Stimulated activated naive CD8-positive, alpha-beta T cell treated with anti-CD3 and anti-CD28 coated beads, Interleukin-15, Interleukin-2, amounts not matched to agents 100 U/mL and 50 U/mL, for 24 hours (primary cell): ENCODE measurements at regions not wholly inside any gene's neighbourhood (a gene's known extent, or its start where the extent isn't known, plus 50 kb on each side); places are given as distances from the start of the nearest gene placed in this dataset.
"Not testable (repeated sequence)": the region's sequence is repeated elsewhere in the genome, so short reads cannot be mapped to it uniquely, and the experiment has no call there.

ENCODE experiments used
- ATAC-seq: fragments of 150-1000 bp; cut with Tn5 transposase; one replicate; pipeline ENCODE4 v1.10.0; 2021
- DNase-seq: peaks from one replicate; pipeline ENCODE4 v3.0.0; 2021

DNA sequence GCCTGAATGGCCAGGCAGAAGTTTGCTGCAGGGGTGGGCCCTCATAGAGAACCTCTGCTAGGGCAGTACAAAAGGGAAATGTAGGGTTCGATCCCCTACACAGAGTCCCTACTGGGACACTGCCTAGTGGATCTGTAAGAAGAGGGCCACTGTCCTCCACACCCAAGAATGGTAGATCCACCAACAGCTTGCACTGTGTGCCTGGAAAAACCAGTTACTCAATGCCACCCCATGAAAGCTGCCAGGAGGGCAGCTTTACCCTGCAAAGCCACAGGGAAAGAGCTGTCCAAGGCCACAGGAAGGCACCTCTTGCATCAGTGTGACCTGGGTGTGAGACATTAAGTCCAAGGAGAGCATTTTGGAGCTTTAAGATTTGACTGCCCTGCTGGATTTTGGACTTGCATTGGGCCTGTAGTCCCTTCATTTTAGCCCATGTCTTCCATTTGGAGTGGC is 781.6 kb downstream of the TRAM1L1 start:
- ATAC-seq (no peak), DNase-seq (no peak)

DNA sequence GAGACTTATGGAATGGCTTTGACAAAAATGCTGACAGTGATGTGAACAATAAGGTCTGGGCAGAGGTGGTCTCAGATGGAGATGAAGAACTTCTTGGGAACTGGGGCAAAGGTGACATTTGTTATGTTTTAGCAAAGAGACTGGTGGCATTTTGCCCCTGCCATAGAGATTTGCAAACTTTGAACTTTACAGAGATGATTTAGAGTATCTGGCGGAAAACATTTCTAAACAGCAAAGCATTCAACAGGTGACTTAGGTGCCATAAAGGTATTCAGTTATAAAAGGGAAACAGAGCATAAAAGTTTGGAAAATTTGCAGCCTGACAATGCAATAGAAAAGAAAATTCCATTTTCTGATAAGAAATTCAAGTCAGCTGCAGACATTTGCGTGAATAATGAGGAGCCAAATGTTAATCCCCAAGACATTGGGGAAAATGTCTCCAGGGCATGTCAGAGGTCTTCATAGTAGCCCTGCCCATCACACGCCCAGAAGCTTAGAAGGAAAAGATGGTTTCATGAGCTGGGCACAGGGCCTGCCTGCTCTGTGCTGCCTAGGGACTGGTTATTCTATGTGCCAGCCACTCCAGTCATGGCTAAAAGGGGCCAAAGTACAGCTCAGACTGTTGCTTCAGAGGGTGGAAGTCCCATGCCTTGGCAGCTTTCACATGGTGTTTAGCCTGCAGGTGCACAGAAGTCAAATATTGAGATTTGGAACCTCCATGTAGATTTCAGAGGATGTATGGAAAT is 782.2 kb downstream of the TRAM1L1 start:
- no peak for DNase-seq
- no peak for ATAC-seq

- ATAC-seq: no peak
Measured at GRCh38 chr4:116275006-116275405, 810.4 kb downstream of the TRAM1L1 start.

GRCh38 chr4:116272336-116272735 is 813.0 kb downstream of the TRAM1L1 start:
- DNase-seq (no peak), ATAC-seq (no peak)

More at GRCh38 chr4:116275006-116275405, 810.4 kb downstream of the TRAM1L1 start:
- DNase-seq: no peak

DNA sequence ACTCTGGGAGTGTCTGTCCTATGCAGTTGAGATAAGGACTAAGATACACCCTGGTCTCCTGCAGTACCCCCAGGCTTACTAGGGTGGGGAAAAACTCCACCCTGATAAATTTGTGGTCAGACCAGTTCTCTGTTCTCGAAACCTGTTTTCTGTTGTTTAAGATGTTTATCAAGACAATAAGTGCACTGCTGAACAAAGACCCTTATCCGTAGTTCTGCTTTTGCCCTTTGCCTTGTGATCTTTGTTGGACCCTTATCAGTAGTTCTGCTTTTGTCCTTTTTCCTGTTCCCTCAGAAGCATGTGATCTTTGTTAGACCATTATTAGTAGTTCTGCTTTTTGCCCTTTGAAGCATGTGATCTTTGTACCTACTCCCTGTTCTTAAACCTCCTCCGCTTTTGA is 824.4 kb downstream of the TRAM1L1 start:
- not testable (repeated sequence) for ATAC-seq, DNase-seq

DNA sequence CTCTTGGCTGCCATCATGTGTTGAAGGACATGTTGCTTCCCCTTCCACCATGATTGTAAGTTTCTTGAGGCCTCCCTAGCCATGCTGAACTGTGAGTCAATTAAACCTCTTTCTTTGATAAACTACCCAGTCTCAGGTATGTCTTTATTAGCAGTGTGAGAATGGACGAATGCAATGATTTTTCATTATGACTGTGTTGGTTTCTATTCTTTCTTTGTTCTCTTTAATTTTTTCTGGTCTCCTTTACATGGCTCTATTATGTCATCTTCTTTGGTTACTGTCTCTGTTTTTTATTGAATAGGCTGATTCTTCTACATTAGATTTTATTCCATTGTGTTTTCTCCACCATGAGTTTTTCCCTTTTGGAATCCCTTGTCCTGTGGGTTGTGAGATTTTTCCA is 840.6 kb downstream of the TRAM1L1 start:
- DNase-seq (no peak), ATAC-seq (no peak)

DNA sequence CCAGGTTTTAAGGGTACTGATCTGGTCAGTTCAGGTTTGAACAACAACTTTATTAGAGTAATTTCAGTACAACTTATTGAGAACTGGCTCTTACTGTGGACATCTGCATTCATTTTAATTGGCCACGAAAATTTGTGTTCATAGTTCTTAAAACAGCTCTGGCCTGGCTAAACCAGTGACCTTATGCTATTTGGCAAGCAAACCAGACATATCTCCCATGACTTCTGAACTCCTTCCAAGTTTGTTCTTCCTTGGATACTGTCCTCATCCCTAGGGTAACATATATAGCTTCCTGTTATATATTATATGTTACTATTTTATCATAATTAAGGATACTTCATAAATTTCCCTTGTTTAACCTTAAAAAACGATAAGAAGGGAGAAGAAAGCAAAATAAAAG is 841.9 kb downstream of the TRAM1L1 start:
- ATAC-seq: no peak
- no peak for DNase-seq

GRCh38 chr4:116233971-116234370 is 851.4 kb downstream of the TRAM1L1 start:
- ATAC-seq (no peak), DNase-seq (no peak)

DNA sequence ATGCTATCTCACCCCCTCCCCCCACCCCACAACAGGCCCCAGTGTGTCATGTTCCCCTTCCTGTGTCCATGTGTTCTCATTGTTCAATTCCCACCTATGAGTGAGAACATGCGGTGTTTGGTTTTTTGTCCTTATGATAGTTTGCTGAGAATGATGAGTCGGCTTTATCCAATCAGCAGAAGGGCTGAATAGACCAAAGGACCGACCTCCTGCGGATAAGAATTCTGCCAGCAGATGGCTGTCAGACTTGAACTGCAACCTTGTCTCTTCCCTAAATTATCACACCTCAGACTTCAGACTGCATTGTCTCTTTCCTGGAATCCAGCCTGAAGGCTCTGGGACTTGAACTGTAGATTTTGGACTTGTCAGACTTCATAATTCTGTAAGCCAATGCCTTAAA is 853.4 kb downstream of the TRAM1L1 start:
- DNase-seq, ATAC-seq: not testable (repeated sequence)

DNA sequence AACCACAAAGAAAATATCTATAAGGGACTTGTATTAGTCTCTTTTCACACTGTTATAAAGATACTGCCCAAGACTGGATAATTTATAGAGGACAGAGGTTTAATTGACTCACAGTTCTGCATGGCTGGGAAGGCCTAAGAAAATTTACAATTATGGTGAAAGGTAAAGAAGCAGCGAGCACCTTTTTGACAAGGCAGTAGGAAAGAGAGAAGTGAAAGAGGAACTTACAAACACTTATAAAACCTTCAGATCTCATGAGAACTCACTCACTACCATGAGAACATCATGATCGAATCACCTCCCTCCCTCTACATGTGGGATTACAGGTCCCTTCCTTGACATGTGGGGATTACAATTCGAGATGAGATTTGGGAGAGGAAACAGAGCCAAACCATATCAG is 856.0 kb downstream of the TRAM1L1 start:
- DNase-seq: no peak
- no peak for ATAC-seq

GRCh38 chr4:116223040-116223732 is 862.2 kb downstream of the TRAM1L1 start:
- DNase-seq (no peak), ATAC-seq (no peak)

DNA sequence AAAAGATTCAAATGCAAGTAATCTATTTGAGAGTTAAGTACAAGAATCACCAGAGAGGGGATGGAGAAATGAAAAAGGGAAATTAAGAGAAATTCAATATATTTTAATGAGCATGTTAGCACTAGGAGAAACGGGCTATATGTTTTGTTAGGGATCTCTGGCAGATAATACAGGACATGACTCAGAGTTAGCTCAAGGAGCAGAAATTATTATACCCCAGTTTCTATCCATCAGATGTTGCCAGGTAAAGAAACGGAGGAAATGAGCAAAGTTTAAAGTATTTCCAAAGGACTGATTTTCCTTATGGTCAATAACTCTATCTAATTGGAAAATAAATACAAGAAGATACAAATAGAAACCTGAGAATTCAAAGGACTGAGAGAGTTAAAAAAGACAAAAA is 867.6 kb downstream of the TRAM1L1 start:
- ATAC-seq (no peak), DNase-seq (no peak)

- ATAC-seq: no peak
- DNase-seq: no peak
Measured at GRCh38 chr4:116215622-116216021, 869.8 kb downstream of the TRAM1L1 start.

- no peak for DNase-seq
- ATAC-seq: no peak
Measured at GRCh38 chr4:116202524-116202923, 882.9 kb downstream of the TRAM1L1 start.

DNA sequence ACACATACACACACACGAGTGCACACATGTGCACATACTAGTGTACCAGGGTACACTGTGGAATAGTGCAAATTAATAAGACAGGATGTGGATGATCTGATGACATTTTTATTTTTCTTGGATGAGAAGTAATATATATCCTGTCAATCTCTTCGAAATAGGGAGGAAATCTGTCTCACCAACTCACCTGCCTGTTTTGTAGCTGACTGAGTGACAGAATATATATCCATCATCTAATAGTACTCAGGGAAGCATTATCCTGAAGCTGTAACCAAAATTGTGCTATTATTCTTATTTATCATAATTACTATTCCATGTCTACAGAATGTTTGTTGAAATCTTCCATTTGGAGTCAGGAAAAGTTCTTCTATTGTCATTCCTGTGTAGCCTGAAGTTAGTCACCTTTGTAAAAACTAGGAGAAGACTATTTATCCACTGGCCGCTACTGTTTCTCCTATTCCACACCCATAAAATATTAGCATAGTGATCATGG is 888.0 kb downstream of the TRAM1L1 start:
- DNase-seq (no peak), ATAC-seq (no peak)

DNA sequence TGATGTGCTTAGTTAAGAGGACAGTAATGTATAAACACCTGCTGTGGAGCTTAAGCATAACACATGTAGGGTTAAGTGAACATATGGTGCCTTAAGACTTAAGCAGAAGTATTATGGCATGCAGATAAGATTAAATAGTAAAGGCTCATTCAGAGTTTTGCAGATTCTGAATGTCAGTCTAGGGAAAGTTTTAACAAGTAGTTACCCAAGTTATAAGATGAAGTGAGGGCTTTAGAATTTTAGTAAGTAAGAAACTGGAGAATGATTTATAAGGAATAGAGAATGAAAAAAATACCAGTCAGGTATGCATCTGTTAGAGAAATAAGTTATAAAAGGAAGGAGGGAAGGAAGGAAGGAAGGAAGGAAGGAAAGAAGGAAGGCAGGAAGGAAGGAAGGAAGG is 902.1 kb downstream of the TRAM1L1 start:
- ATAC-seq (no peak), DNase-seq (no peak)

DNA sequence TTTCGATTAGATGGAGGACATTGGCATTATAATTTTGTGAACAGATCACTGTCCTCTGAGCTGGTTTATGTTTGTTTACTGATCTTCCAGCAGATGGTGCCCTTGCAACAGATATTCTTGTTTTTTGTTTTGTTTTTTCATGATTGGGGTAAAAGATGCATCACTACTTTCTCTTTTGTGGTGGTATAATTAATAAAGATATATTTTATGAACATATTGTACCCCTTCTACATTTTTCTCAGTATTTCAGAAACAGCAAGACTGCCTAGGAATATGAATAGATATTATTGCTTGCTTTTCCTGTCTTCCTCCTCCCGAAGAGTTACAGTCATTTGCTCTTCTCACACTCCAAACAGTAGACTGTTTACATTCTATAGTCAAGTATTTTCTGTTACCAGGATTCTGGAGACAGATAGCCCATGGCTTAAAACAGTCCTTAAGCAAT is 905.2 kb downstream of the TRAM1L1 start:
- DNase-seq: no peak

GRCh38 chr4:116151371-116151770 is 934.0 kb downstream of the TRAM1L1 start:
- not testable (repeated sequence) for ATAC-seq, DNase-seq

More for the DNA sequence above, 905.2 kb downstream of the TRAM1L1 start:
- no peak for ATAC-seq

DNA sequence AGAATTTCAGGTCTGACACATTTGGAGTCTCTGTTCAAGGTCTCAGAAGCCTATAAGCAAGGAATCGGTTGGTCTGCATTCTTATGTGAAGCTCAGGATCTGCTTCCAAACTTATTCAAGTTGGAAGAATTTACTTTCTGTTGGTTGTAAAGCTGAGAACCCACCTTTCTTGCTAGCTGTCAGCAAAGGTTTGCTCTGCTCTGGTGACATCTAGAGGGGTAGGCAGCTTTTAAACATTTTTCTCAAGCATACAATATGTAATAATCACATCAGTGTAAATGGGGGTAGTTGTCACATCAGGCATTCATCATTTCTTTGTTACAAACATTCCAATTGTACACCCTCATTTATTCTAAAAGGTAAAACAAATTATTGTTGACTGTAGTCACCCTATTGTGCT is 935.2 kb downstream of the TRAM1L1 start:
- ATAC-seq: no peak
- DNase-seq: no peak

DNA sequence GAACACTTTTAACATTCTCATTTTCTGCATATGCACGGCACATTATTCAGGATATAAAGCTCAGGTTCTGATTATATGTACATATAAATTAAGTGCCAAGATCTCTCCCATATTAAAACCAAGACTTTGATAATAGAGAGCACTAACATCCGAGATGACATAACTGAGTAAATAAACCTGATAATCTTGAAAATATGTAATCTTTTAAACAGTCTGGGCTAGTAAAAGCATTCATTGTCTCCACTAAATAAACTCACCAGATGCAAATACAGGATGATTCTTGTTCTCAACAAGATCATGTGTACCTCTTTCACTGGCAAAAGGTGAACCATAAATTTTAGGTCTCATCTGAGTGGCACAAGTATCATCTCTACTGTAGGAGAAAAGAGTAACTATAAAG is 942.2 kb downstream of the TRAM1L1 start:
- DNase-seq (no peak), ATAC-seq (no peak)

GRCh38 chr4:116132946-116133345 is 952.4 kb downstream of the TRAM1L1 start:
- ATAC-seq: no peak
- no peak for DNase-seq

- ATAC-seq (no peak), DNase-seq (no peak)
Measured at GRCh38 chr4:116126794-116127193, 958.6 kb downstream of the TRAM1L1 start.

DNA sequence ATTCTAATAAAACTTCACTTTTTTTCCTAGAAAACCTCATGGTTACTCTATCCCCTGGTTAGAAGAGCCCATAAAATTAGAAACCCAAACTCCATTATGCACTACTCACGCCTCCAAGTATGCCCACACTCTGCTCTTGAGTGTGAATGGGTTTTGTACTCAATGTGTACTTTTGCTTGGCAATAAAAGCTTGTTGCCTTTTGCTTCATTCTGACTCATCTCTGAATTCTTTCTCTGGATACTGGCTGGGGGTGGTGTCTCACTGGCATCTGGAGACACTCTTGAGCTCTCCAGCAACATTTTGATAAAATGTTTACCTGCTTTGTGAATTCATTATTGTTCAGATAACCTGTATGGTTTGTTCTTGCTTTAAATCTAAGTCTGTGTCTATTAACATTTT is 963.3 kb downstream of the TRAM1L1 start:
- DNase-seq (no peak), ATAC-seq (no peak)
